Peyer's patch (tissue), 4 donors: ENCODE measurements at regions not wholly inside any gene's neighbourhood (a gene's known extent, or its start where the extent isn't known, plus 50 kb on each side); places are given as distances from the start of the nearest gene placed in this dataset.

Source experiments
- DNase-seq, 3 donors: peaks; one replicate each; pipeline ENCODE4 v3.0.0-alpha.2; 2017 to 2019
- H3K27ac ChIP-seq, 4 donors: fragments of 200-600 bp; sonication (generic); one replicate each; pipeline ENCODE4 v1.5.1; 2016 to 2019
- H3K27me3 ChIP-seq, 2 donors: fragments of 200-600 bp; sonication (generic); one replicate each; pipeline ENCODE4 v1.5.1; 2019
- H3K36me3 ChIP-seq, 3 donors: fragments of 200-600 bp; sonication (generic); one replicate each; pipeline ENCODE4 v1.5.1; 2016 to 2019
- H3K4me1 ChIP-seq, 4 donors: fragments of 200-600 bp; sonication (generic); one replicate each; pipeline ENCODE4 v1.5.1; 2016 to 2019
- H3K4me3 ChIP-seq, 4 donors: fragments of 200-600 bp; sonication (generic); 1 replicate in 3 of 4; 2 replicates in 1 of 4; pipeline ENCODE4 v1.5.1; 2016 to 2019; ENCODE audit warnings: mild to moderate bottlenecking in 1 of 4
- H3K9me3 ChIP-seq, 4 donors: fragments of 200-600 bp; sonication (generic); one replicate each; pipeline ENCODE4 v1.5.1; 2016 to 2019; ENCODE audit warnings: mild to moderate bottlenecking in 1 of 4
- CTCF ChIP-seq, 6 experiments: fragments of 450-650 bp in 4 of 6; fragments of 200-600 bp in 2 of 6; sonication (generic) in 1 of 6; IDR thresholded peaks; one replicate each; pipeline ENCODE4 v1.5.1; 2017 to 2019; ENCODE audit warnings: antibody characterized with exemption in 6 of 6, mild to moderate bottlenecking in 3 of 6, moderate library complexity in 1 of 6
- POLR2A ChIP-seq, 2 donors: fragments of 450-650 bp; IDR thresholded peaks; one replicate each; pipeline ENCODE4 v1.5.1; 2017; ENCODE audit warnings: antibody characterized with exemption in 2 of 2, mild to moderate bottlenecking in 2 of 2, moderate library complexity in 2 of 2

GRCh38 chr1:73359001-73359400 is 839.0 kb downstream of the LRRIQ3 start:
- Histone ChIP-seq H3K36me3 (no peaks in the 10 kb centered on the region), H3K9me3 (no peaks in the 10 kb centered on the region), H3K27ac (no peak overlapping the region), H3K4me3 (no peak overlapping the region), H3K4me1 (no peaks in the 10 kb centered on the region), H3K27me3 (no peaks in the 10 kb centered on the region)
- no peak for TF ChIP-seq CTCF (IDR thresholded peaks at IDR 0.05)
- TF ChIP-seq POLR2A (IDR thresholded peaks at IDR 0.05): no peak
- DNase-seq: no peak

GRCh38 chr1:73356485-73356884 is 841.5 kb downstream of the LRRIQ3 start:
- Histone ChIP-seq H3K9me3 (no peaks in the 10 kb centered on the region), H3K36me3 (no peaks in the 10 kb centered on the region), H3K27ac (no peak overlapping the region), H3K27me3 (no peaks in the 10 kb centered on the region), H3K4me1 (no peaks in the 10 kb centered on the region), H3K4me3 (no peak overlapping the region)
- TF ChIP-seq POLR2A (IDR thresholded peaks at IDR 0.05) (no peak), CTCF (IDR thresholded peaks at IDR 0.05) (no peak)
- DNase-seq: no peak

GRCh38 chr1:73343947-73344346 is 854.0 kb downstream of the LRRIQ3 start:
- Histone ChIP-seq H3K9me3 (no peaks in the 10 kb centered on the region), H3K4me1 (no peaks in the 10 kb centered on the region), H3K27me3 (no peaks in the 10 kb centered on the region), H3K4me3 (no peak overlapping the region), H3K36me3 (no peaks in the 10 kb centered on the region), H3K27ac (no peak overlapping the region)
- no peak for DNase-seq
- TF ChIP-seq POLR2A (IDR thresholded peaks at IDR 0.05) (no peak), CTCF (IDR thresholded peaks at IDR 0.05) (no peak)

GRCh38 chr1:73333847-73334503 is 864.0 kb downstream of the LRRIQ3 start:
- Histone ChIP-seq H3K9me3 (peaks cover 0 to 7% (median 0%) of the 10 kb centered on the region in 4 donors), H3K36me3 (no peaks in the 10 kb centered on the region), H3K27me3 (no peaks in the 10 kb centered on the region), H3K4me3 (no peak overlapping the region), H3K4me1 (no peaks in the 10 kb centered on the region), H3K27ac (peak overlapping the region in 1 of 4 donors; percentile 45)
- TF ChIP-seq POLR2A (IDR thresholded peaks at IDR 0.05) (no peak), CTCF (IDR thresholded peaks at IDR 0.05) (no peak)
- DNase-seq: no peak

GRCh38 chr1:73331726-73332125 is 866.2 kb downstream of the LRRIQ3 start:
- no peaks in the 10 kb centered on the region for H3K27me3 ChIP-seq
- H3K4me3 ChIP-seq: no peak overlapping the region
- H3K4me1 ChIP-seq: no peaks in the 10 kb centered on the region
- no peak overlapping the region for H3K27ac ChIP-seq
- DNase-seq: no peak
- no peaks in the 10 kb centered on the region for H3K36me3 ChIP-seq
- TF ChIP-seq CTCF (IDR thresholded peaks at IDR 0.05) (no peak), POLR2A (IDR thresholded peaks at IDR 0.05) (no peak)
- H3K9me3 ChIP-seq: peaks cover 0 to 7% (median 0%) of the 10 kb centered on the region in 4 donors

GRCh38 chr1:73327998-73328397 is 870.0 kb downstream of the LRRIQ3 start:
- Histone ChIP-seq H3K36me3 (no peaks in the 10 kb centered on the region), H3K4me3 (no peak overlapping the region), H3K4me1 (no peaks in the 10 kb centered on the region), H3K27me3 (no peaks in the 10 kb centered on the region), H3K27ac (no peak overlapping the region), H3K9me3 (peaks cover 0 to 7% (median 0%) of the 10 kb centered on the region in 4 donors)
- TF ChIP-seq CTCF (IDR thresholded peaks at IDR 0.05) (no peak), POLR2A (IDR thresholded peaks at IDR 0.05) (no peak)
- DNase-seq: no peak
